Activated CD4-positive, alpha-beta T cell treated with anti-CD3 and anti-CD28 coated beads, Interleukin-2, amount 10 ng/mL, durations not matched to agents 7 days and 5 days (primary cell): ENCODE measurements at regions not wholly inside any gene's neighbourhood (a gene's known extent, or its start where the extent isn't known, plus 50 kb on each side); places are given as distances from the start of the nearest gene placed in this dataset.
"Not testable (repeated sequence)": the region's sequence is repeated elsewhere in the genome, so short reads cannot be mapped to it uniquely, and the experiment has no call there.

Source experiments
- CTCF ChIA-PET: fragments of 350-600 bp; sonication (Branson Sonifier 250); formaldehyde crosslinking; loops from one replicate; lab custom pipeline; 2021; ENCODE audit warnings: antibody characterized with exemption; lab: Charles Lee
- POLR2A ChIA-PET: fragments of 350-600 bp; sonication (Branson Sonifier 250); formaldehyde crosslinking; loops from one replicate; lab custom pipeline; 2021; ENCODE audit warnings: antibody characterized with exemption; lab: Charles Lee
- DNase-seq: peaks from one replicate; pipeline ENCODE4 v3.0.0-alpha.2; 2020
- H3K27ac Mint-ChIP-seq: one replicate; pipeline ENCODE4 v1.8.0; 2021; ENCODE audit warnings: mild to moderate bottlenecking, moderate library complexity, mixed read lengths
- H3K27me3 Mint-ChIP-seq: one replicate; pipeline ENCODE4 v1.8.0; 2021; ENCODE audit warnings: mixed read lengths
- H3K36me3 Mint-ChIP-seq: one replicate; pipeline ENCODE4 v1.8.0; 2021; ENCODE audit warnings: low read depth, mixed read lengths
- H3K4me1 Mint-ChIP-seq: one replicate; pipeline ENCODE4 v1.8.0; 2021; ENCODE audit warnings: mixed read lengths
- H3K4me3 Mint-ChIP-seq: one replicate; pipeline ENCODE4 v1.8.0; 2021; ENCODE audit warnings: mild to moderate bottlenecking, moderate library complexity, mixed read lengths
- H3K9me3 Mint-ChIP-seq: one replicate; pipeline ENCODE4 v1.8.0; 2021; ENCODE audit warnings: mixed read lengths

DNA sequence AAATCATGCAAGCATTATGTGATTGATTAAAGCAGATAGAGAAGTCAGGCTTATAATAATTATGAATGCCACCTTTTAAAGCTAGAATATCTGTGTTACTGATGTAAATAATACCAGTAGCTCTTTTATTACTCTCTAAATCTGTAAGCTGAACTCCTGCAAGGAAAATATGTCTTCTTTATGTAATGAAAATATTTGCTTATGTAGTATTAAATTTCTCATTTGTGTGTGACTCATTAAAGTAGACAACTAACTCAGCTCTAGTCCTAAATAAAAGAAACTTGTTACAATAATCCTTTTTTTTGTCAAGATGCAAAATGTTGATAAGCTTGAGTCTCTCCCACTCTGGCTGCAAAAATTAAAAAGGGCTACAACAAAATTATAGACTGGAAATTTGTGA is 137.7 kb upstream of the FAT1 start:
- peaks cover 2% of the 10 kb centered on the region for H3K9me3 Mint-ChIP-seq
- no peak for DNase-seq
- ChIA-PET POLR2A (no interaction called here), CTCF (no interaction called here)
- no peaks in the 10 kb centered on the region for H3K4me1 Mint-ChIP-seq
- H3K27me3 Mint-ChIP-seq, result no peaks in the 10 kb centered on the region
- H3K4me3 Mint-ChIP-seq, result no peak overlapping the region
- no peak overlapping the region for H3K27ac Mint-ChIP-seq
- no peaks in the 10 kb centered on the region for H3K36me3 Mint-ChIP-seq

DNA sequence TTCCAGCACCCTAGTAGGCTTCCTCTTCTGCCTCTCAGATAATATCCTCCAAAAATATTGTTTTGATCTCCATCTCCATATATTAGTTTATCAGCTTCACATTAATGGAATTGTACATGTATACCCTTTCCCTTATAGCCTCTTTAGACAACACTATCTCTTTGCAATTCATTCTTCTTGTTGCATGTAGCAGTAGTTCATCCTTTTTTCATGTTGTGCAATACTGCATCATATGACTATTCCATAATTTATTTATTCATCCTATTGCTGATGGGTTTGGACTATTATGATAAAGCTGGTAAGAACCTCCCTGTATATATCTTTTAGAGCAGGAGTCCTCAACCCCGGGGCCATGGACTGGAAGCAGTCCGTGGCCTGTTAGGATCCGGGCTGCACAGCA is 148.2 kb upstream of the FAT1 start:
- Mint-ChIP-seq H3K9me3 (peaks cover 12% of the 10 kb centered on the region), H3K4me3 (no peak overlapping the region), H3K27me3 (no peaks in the 10 kb centered on the region), H3K27ac (no peak overlapping the region), H3K36me3 (no peaks in the 10 kb centered on the region), H3K4me1 (no peaks in the 10 kb centered on the region)
- DNase-seq, result no peak
- CTCF ChIA-PET, result no interaction called here
- POLR2A ChIA-PET, result no interaction called here

DNA sequence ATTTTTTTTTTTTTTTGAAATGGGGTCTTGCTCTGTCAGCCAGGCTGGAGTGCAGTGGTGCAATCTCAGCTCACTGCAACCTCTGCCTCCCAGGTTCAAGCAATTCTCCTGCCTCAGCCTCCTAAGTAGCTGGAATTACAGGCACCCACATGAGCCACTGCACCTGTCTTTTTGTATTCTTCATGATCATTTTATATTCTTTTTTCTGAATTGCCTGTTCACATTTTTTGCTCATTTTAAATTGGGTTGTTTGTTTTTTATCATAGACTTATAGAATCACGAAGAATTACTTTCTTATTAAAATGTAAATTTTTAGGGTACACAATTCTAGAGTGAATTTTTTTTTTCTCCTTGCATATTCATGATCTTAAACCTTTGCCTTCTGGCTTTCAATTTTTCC is 149.4 kb upstream of the FAT1 start:
- H3K4me3 Mint-ChIP-seq, H3K4me1 Mint-ChIP-seq, POLR2A ChIA-PET, H3K27me3 Mint-ChIP-seq, DNase-seq, H3K36me3 Mint-ChIP-seq, CTCF ChIA-PET, H3K27ac Mint-ChIP-seq: not testable (repeated sequence)
- H3K9me3 Mint-ChIP-seq, result peaks cover 12% of the 10 kb centered on the region

DNA sequence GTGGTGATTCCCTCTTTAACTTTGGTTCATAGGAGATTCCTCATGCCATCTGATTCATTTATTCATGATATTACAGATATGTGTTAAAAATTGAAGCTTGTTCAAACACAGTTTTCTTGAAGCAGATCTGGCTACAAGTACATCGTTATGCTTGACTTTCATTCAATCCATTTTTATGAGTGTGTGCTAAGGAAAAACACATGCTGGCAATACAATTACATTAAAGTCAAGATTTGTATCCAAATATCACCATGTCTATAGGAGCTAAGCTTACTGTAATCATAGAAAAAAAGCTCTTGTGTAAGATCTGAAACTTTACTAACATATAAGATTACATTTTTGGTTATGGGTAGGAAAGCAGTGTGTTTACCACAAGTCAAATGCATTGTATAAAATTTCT is 151.8 kb upstream of the FAT1 start:
- ChIA-PET POLR2A (no interaction called here), CTCF (no interaction called here)
- H3K9me3 Mint-ChIP-seq, result peaks cover 17% of the 10 kb centered on the region
- H3K27me3 Mint-ChIP-seq, result no peaks in the 10 kb centered on the region
- H3K27ac Mint-ChIP-seq, result no peak overlapping the region
- H3K4me3 Mint-ChIP-seq, result no peak overlapping the region
- no peaks in the 10 kb centered on the region for H3K36me3 Mint-ChIP-seq
- H3K4me1 Mint-ChIP-seq, result no peaks in the 10 kb centered on the region
- no peak for DNase-seq

DNA sequence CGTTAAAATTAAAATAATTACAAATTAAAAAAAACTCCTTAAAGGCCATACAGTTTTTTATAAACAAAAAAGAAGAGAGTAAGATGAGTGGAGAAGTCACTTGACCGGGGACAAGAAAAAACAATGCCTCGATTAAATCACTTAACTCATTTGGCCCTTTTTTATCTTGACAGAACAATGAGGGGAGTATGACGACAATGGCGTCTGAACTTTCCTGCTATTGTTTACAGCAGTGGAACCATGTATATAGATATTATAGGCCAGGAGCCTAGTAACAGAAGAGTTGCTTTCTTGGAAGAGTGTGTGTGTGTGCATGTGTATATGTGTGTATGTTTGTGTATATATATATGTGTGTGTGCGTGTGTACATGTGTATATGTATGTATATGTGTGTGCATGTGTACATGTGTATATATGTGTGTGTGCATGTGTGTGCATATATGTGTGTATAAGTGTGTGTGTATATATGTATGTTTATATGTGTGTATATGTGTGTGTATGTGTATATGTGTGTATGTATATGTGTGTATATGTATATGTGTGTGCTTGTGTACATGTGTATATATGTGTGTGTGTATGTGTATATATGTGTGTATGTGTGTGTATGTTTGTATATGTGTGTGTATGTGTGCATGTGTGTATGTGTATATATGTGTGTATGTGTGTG is 153.4 kb upstream of the FAT1 start:
- Mint-ChIP-seq H3K27ac (no peak overlapping the region), H3K36me3 (no peaks in the 10 kb centered on the region), H3K9me3 (peaks cover 12% of the 10 kb centered on the region), H3K4me3 (no peak overlapping the region), H3K4me1 (no peaks in the 10 kb centered on the region), H3K27me3 (no peaks in the 10 kb centered on the region)
- ChIA-PET POLR2A (no interaction called here), CTCF (no interaction called here)
- no peak for DNase-seq

DNA sequence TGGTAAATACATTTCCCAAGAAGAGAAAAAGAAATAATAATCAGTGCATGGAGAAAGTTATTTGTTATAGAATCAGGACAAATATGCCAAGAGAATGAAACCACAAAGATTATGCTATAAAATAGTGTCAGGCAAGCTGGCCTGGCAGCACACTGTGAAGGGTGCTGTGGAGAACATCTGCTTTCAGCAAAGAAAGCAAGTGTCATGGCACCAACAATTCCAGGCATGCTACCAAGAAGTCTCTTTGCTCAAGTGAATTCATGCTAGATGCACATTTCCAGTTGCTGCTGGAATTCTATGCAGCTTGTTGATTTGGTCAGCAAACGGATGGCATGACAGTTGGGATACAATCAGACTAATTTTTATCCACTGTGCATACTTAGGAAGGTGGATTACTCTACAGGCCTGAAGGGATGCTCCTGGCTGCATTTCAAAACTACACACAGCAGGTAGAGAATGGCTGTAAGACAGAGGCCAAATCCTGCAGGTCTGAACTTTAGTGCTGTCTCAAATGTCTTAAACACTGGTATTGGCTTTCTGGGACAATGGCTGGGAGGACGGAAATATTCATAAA is 154.6 kb upstream of the FAT1 start:
- no peak overlapping the region for H3K4me3 Mint-ChIP-seq
- H3K4me1 Mint-ChIP-seq, result no peaks in the 10 kb centered on the region
- no peaks in the 10 kb centered on the region for H3K36me3 Mint-ChIP-seq
- no peaks in the 10 kb centered on the region for H3K27me3 Mint-ChIP-seq
- CTCF ChIA-PET, result no interaction called here
- H3K27ac Mint-ChIP-seq, result no peak overlapping the region
- DNase-seq, result no peak
- H3K9me3 Mint-ChIP-seq, result peaks cover 12% of the 10 kb centered on the region
- POLR2A ChIA-PET, result no interaction called here

DNA sequence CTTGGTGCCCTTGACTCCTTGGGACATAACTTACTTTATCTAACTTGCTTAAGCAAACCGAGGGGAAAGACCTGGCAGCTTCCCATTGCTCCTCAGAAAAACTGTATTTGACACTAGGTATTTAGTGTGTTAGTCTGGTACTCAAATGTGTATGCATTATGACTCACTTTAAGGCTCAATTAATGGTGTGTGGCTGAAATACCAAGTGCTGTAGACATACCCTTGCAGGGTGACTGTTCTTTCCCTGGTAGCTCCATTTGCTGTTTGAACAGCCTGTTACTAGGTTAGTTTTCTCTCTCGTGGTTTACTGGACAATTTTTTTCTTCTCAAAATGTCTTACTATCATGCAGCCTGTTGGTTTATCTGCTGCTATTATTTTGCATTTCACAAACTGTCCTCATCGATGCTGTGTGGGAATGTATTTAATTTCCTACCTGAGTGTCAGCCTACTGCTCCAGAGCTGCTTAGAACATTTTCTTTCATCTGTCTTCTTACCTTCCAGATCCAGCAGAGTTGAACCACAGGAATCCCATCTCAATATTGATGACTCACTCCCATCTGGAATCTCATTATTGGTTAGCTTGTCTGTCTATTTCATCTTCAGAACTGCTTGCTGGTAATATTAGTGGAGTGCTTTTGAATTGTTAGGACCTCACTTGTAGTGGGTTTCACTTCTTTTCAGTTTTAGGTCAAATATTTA is 158.0 kb upstream of the FAT1 start:
- no peak for DNase-seq
- Mint-ChIP-seq H3K27ac (no peak overlapping the region), H3K4me1 (no peaks in the 10 kb centered on the region), H3K4me3 (no peak overlapping the region), H3K36me3 (no peaks in the 10 kb centered on the region), H3K27me3 (no peaks in the 10 kb centered on the region), H3K9me3 (peaks cover 5% of the 10 kb centered on the region)
- CTCF ChIA-PET, result no interaction called here
- POLR2A ChIA-PET, result no interaction called here

DNA sequence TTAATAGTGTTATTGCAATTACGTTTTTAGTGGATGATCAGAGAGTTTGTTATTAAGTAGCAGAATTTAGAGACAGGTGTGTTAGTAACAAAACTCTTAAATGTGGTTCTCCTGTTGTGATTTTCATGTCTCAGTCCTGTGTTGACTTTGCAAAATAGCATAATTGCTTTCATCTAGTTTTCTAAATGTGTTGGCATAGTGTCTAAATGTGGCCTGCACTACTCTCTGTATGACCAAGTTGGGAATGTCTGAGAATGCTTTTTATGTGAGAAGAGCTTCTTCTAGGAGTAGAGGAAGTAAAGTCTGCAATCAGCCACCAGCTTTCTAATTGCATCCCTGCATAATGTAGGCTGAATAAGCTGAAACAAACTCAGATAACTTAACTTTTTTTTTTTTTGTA is 158.6 kb upstream of the FAT1 start:
- Mint-ChIP-seq H3K9me3 (peaks cover 5% of the 10 kb centered on the region), H3K4me1 (no peaks in the 10 kb centered on the region), H3K27ac (no peak overlapping the region), H3K36me3 (no peaks in the 10 kb centered on the region), H3K27me3 (no peaks in the 10 kb centered on the region), H3K4me3 (no peak overlapping the region)
- CTCF ChIA-PET, result no interaction called here
- POLR2A ChIA-PET, result no interaction called here
- DNase-seq, result no peak

DNA sequence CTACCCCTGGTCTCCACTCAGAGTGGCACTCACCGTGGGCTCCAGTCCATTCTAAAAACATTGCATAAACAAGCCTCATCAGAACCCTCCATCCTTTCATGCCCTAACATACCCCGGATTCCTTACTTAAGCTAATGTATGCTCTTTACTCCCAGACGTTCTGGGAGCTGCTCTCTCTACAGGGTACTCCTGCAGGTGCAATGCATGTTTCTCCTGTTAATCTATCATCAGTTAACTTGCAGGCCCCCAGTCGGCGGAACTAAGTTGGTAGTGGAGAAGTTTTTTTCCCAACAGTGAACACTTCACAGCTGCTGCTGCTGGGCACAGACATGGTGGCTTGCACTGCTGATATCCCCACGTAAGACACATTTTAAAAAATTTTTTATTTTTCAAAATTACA is 161.6 kb upstream of the FAT1 start:
- no peak for DNase-seq
- no peak overlapping the region for H3K4me3 Mint-ChIP-seq
- H3K9me3 Mint-ChIP-seq, result peaks cover 5% of the 10 kb centered on the region
- H3K36me3 Mint-ChIP-seq, result no peaks in the 10 kb centered on the region
- ChIA-PET CTCF (no interaction called here), POLR2A (no interaction called here)
- H3K27ac Mint-ChIP-seq, result no peak overlapping the region
- no peaks in the 10 kb centered on the region for H3K4me1 Mint-ChIP-seq
- H3K27me3 Mint-ChIP-seq, result no peaks in the 10 kb centered on the region

DNA sequence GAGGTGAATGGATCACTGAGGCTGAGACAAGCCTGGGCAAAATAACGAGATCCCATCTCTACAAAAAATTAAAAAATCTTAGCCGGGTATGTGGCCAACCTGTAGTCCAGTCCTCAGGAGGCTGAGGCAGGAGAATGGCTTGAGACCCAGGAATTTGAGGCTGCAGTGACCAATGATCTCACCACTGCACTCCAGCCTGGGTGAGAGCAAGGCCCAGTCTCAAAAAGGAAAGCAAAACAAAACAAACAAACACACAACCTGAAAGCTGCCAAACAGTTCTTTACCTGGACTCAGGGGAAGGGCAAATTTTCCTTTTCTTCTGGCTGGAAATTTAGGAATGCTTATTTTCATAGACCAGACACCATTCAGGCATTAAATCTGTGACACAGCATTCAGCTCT is 163.1 kb upstream of the FAT1 start:
- Mint-ChIP-seq H3K9me3 (peaks cover 5% of the 10 kb centered on the region), H3K27ac (no peak overlapping the region), H3K27me3 (no peaks in the 10 kb centered on the region), H3K4me3 (no peak overlapping the region), H3K36me3 (no peaks in the 10 kb centered on the region), H3K4me1 (no peaks in the 10 kb centered on the region)
- no peak for DNase-seq
- ChIA-PET POLR2A (no interaction called here), CTCF (no interaction called here)

DNA sequence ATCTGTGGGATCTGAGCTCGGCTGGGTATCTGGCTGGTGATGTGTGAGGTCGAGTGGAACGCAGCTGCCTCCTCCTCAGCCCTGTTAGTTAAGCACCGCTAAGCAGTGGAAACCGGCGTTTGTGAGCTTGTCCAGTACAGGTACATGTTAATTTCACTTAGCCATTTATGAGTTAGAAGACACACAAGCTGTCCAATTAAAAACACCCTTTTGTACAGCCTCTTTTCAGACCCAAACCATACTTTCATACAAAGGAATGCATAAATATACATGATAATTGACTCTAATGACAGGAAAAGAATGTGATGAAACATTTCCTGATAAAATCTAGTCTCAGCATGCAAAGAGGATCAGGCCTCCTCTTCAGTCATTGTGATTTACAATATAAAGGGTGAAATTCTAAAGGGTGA is 163.6 kb upstream of the FAT1 start:
- CTCF ChIA-PET, result no interaction called here
- Mint-ChIP-seq H3K27me3 (no peaks in the 10 kb centered on the region), H3K9me3 (peaks cover 7% of the 10 kb centered on the region), H3K27ac (no peak overlapping the region), H3K4me3 (no peak overlapping the region), H3K36me3 (no peaks in the 10 kb centered on the region), H3K4me1 (no peaks in the 10 kb centered on the region)
- no peak for DNase-seq
- POLR2A ChIA-PET, result no interaction called here

DNA sequence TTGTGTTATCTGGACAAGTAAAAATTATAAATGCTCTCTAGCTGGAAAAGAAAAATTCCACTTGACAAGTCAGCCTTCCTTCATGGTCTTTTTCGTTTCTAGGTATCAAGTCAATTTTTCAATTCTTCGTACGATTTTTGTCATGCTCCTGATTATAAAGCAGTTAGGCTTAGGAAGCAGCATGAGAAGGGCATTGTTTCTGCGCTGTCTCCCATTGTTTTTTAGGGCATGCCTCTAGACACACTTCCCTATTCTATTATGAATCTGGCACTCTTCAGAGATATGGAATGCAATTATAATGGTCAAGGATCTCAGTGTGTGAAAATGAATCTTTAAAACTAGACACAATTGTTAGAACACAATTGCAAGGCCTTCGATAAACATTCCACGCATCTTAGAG is 164.1 kb upstream of the FAT1 start:
- no peak overlapping the region for H3K4me3 Mint-ChIP-seq
- no peaks in the 10 kb centered on the region for H3K36me3 Mint-ChIP-seq
- DNase-seq, result no peak
- ChIA-PET POLR2A (no interaction called here), CTCF (no interaction called here)
- peaks cover 7% of the 10 kb centered on the region for H3K9me3 Mint-ChIP-seq
- no peaks in the 10 kb centered on the region for H3K4me1 Mint-ChIP-seq
- no peaks in the 10 kb centered on the region for H3K27me3 Mint-ChIP-seq
- no peak overlapping the region for H3K27ac Mint-ChIP-seq

DNA sequence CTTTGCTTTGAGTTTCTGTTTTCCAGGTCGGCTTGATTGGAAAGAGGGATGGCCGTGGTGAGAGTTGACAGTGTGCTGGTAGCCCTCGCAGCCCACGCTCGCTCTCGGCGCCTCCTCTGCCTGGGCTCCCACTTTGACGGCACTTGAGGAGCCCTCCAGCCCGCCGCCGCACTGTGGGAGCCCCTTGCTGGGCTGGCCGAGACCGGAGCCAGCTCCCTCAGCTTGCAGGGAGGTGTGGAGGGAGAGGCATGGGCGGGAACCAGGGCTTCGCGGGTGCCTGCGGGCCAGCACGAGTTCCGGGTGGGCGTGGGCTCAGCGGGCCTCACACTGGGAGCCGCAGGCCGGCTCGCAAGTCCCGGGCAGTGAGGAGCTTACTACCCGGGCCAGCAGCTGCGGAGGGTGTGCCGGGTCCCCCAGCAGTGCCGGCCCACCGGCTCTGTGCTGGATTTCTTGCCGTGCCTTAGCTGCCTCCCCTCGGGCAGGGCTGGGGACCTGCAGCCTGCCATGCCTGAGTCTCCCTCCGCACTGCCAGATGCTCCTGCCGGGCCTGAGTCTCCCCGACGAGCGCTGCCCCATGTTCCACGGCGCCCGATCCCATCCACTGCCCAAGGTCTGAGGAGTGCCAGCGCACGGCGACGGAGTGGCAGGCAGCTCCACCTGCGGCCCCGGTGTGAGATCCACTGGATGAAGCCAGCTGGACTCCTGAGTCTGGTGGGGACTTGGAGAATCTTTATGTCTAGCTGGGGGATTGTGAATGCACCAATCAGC is 166.4 kb upstream of the FAT1 start:
- POLR2A ChIA-PET, result no interaction called here
- DNase-seq, result no peak
- no peaks in the 10 kb centered on the region for H3K36me3 Mint-ChIP-seq
- no peaks in the 10 kb centered on the region for H3K27me3 Mint-ChIP-seq
- CTCF ChIA-PET, result no interaction called here
- H3K4me3 Mint-ChIP-seq, result no peak overlapping the region
- no peak overlapping the region for H3K27ac Mint-ChIP-seq
- H3K9me3 Mint-ChIP-seq, result peaks cover 14% of the 10 kb centered on the region
- no peaks in the 10 kb centered on the region for H3K4me1 Mint-ChIP-seq
